Small intestine (tissue), 7 donors: ENCODE measurements at regions not wholly inside any gene's neighbourhood (a gene's known extent, or its start where the extent isn't known, plus 50 kb on each side); places are given as distances from the start of the nearest gene placed in this dataset.

ENCODE experiments used
- DNase-seq, 2 donors: peaks; one replicate each; pipeline versions ENCODE4 v3.0.0 to v3.0.0-alpha.2; 2013
- FAIRE-seq: peaks from 2 replicates; lab custom pipeline; 2012; peaks lifted over from hg19 to GRCh38; lab: Jason Lieb, UNC
- H3K27ac ChIP-seq, 3 donors: one replicate each; pipeline ENCODE4 v1.5.1; 2013; ENCODE audit warnings: low read length in 2 of 3, mild to moderate bottlenecking in 2 of 3, control low read depth in 1 of 3, inconsistent platforms in 1 of 3, low read depth in 1 of 3, moderate library complexity in 1 of 3
- H3K27me3 ChIP-seq, 3 donors: one replicate each; pipeline ENCODE4 v1.6.1; 2013; ENCODE audit warnings: low read length in 3 of 3, inconsistent platforms in 1 of 3; ENCODE audit not compliant: control insufficient read depth in 3 of 3, insufficient read depth in 3 of 3
- H3K36me3 ChIP-seq, 3 donors: one replicate each; pipeline ENCODE4 v1.6.1; 2013; ENCODE audit warnings: low read length in 3 of 3, inconsistent platforms in 1 of 3, low read depth in 1 of 3, mild to moderate bottlenecking in 1 of 3, moderate library complexity in 1 of 3; ENCODE audit not compliant: control insufficient read depth in 3 of 3, insufficient read depth in 2 of 3
- H3K4me1 ChIP-seq, 3 donors: one replicate each; pipeline ENCODE4 v1.6.1; 2013; ENCODE audit warnings: low read length in 2 of 3, inconsistent platforms in 1 of 3, low read depth in 1 of 3, mild to moderate bottlenecking in 1 of 3, moderate library complexity in 1 of 3; ENCODE audit not compliant: control insufficient read depth in 3 of 3, insufficient read depth in 2 of 3
- H3K4me3 ChIP-seq, 3 donors: one replicate each; pipeline ENCODE4 v1.5.1; 2013; ENCODE audit warnings: low read length in 3 of 3, control low read depth in 1 of 3, inconsistent platforms in 1 of 3, low read depth in 1 of 3, mild to moderate bottlenecking in 1 of 3, moderate library complexity in 1 of 3
- H3K9me3 ChIP-seq, 2 donors: one replicate each; pipeline ENCODE4 v1.6.1; 2013; ENCODE audit warnings: low read depth in 1 of 2, low read length in 1 of 2; ENCODE audit not compliant: control insufficient read depth in 2 of 2, insufficient read depth in 1 of 2
- WGBS, 3 donors: extraction: QIAGEN DNeasy Blood & Tissue Kit; methylation state at CpG; one replicate each; pipeline ENCODE4 v1.1.7; 2013; 5-methylcytosine and 5-hydroxymethylcytosine counted together
- donor health status: healthy with polysubstance abuse.
- donor health status: control.
- donor health status: control.
- donor health status: Bipolar disorder and iron deficiency.
- donor health status: healthy.

- H3K36me3 ChIP-seq: no peaks in the 10 kb centered on the region
- WGBS, 3 donors: 29 to 41% (median 30%) methylated on average over 2 of the region's 2 CpGs
- no peaks in the 10 kb centered on the region for H3K27me3 ChIP-seq
- no peak overlapping the region for H3K4me3 ChIP-seq
- DNase-seq (no peak), FAIRE-seq (no peak)
- no peak overlapping the region for H3K27ac ChIP-seq
- H3K9me3 ChIP-seq: peaks cover 0 to 1% of the 10 kb centered on the region in 2 donors
- H3K4me1 ChIP-seq: no peaks in the 10 kb centered on the region
Observed at GRCh38 chr3:103963599-103963998, 1403.1 kb upstream of the ALCAM start.

- H3K4me1 ChIP-seq: no peaks in the 10 kb centered on the region
- peaks cover 0 to 1% of the 10 kb centered on the region in 2 donors for H3K9me3 ChIP-seq
- 86 to 90% (median 87%) methylated on average over 9 of the region's 9 CpGs for WGBS, 3 donors
- no peak overlapping the region for H3K4me3 ChIP-seq
- H3K27ac ChIP-seq: no peak overlapping the region
- DNase-seq (no peak), FAIRE-seq (no peak)
- H3K36me3 ChIP-seq: no peaks in the 10 kb centered on the region
- H3K27me3 ChIP-seq: no peaks in the 10 kb centered on the region
Observed at GRCh38 chr3:103965764-103966163, 1400.9 kb upstream of the ALCAM start.

- no peaks in the 10 kb centered on the region for H3K4me1 ChIP-seq
- DNase-seq (no peak), FAIRE-seq (no peak)
- H3K36me3 ChIP-seq: no peaks in the 10 kb centered on the region
- H3K27ac ChIP-seq: no peak overlapping the region
- WGBS, 3 donors: 92 to 96% (median 95%) methylated on average over 3 of the region's 3 CpGs
- no peak overlapping the region for H3K4me3 ChIP-seq
- H3K27me3 ChIP-seq: no peaks in the 10 kb centered on the region
- peaks cover 0 to 1% of the 10 kb centered on the region in 2 donors for H3K9me3 ChIP-seq
Observed at GRCh38 chr3:103966749-103967148, 1400.0 kb upstream of the ALCAM start.

GRCh38 chr3:103968131-103968530 lies 1398.6 kb upstream of the ALCAM start:
- Histone ChIP-seq H3K27ac (no peak overlapping the region), H3K27me3 (no peaks in the 10 kb centered on the region), H3K4me1 (no peaks in the 10 kb centered on the region), H3K9me3 (peaks cover 0 to 1% of the 10 kb centered on the region in 2 donors), H3K4me3 (no peak overlapping the region), H3K36me3 (no peaks in the 10 kb centered on the region)
- DNase-seq (no peak), FAIRE-seq (no peak)
- WGBS, 3 donors: 61 to 66% (median 65%) methylated on average over 2 of the region's 2 CpGs

GRCh38 chr3:103968751-103969150 lies 1398.0 kb upstream of the ALCAM start:
- no peaks in the 10 kb centered on the region for H3K4me1 ChIP-seq
- DNase-seq: no peak
- no peak overlapping the region for H3K4me3 ChIP-seq
- peaks cover 0 to 1% of the 10 kb centered on the region in 2 donors for H3K9me3 ChIP-seq
- no peaks in the 10 kb centered on the region for H3K27me3 ChIP-seq
- no peak for FAIRE-seq
- no peak overlapping the region for H3K27ac ChIP-seq
- 18 to 36% (median 27%) methylated on average over 1 of the region's 1 CpG for WGBS, 3 donors
- H3K36me3 ChIP-seq: no peaks in the 10 kb centered on the region

- no peaks in the 10 kb centered on the region for H3K36me3 ChIP-seq
- no peak overlapping the region for H3K4me3 ChIP-seq
- no peak for FAIRE-seq
- no peaks in the 10 kb centered on the region for H3K27me3 ChIP-seq
- peak overlapping the region in 1 of 3 donors; percentile 36 for H3K27ac ChIP-seq
- no peaks in the 10 kb centered on the region for H3K9me3 ChIP-seq
- peaks cover 0 to 3% (median 0%) of the 10 kb centered on the region in 3 donors for H3K4me1 ChIP-seq
- peak in 1 of 2 donors; percentile 70 for DNase-seq
- WGBS, 3 donors: 6 to 14% (median 7%) methylated on average over 1 of the region's 1 CpG
Observed at GRCh38 chr3:103976931-103977339, 1389.8 kb upstream of the ALCAM start.

GRCh38 chr3:103977417-103977816 lies 1389.3 kb upstream of the ALCAM start:
- Histone ChIP-seq H3K4me3 (no peak overlapping the region), H3K27me3 (no peaks in the 10 kb centered on the region), H3K27ac (peak overlapping the region in 1 of 3 donors; percentile 36), H3K9me3 (no peaks in the 10 kb centered on the region), H3K4me1 (peaks cover 0 to 3% (median 0%) of the 10 kb centered on the region in 3 donors), H3K36me3 (no peaks in the 10 kb centered on the region)
- FAIRE-seq (no peak), DNase-seq (no peak)
- WGBS, 3 donors: 26 to 47% (median 36%) methylated on average over 2 of the region's 2 CpGs

GRCh38 chr3:103991461-103992115 lies 1375.1 kb upstream of the ALCAM start:
- peaks cover 0 to 19% of the 10 kb centered on the region in 2 donors for H3K9me3 ChIP-seq
- no peak overlapping the region for H3K27ac ChIP-seq
- no peaks in the 10 kb centered on the region for H3K4me1 ChIP-seq
- WGBS, 3 donors: 68 to 72% (median 70%) methylated on average over 10 of the region's 10 CpGs
- DNase-seq (no peak), FAIRE-seq (no peak)
- H3K4me3 ChIP-seq: no peak overlapping the region
- no peaks in the 10 kb centered on the region for H3K27me3 ChIP-seq
- H3K36me3 ChIP-seq: no peaks in the 10 kb centered on the region

GRCh38 chr3:103992469-103992868 lies 1374.2 kb upstream of the ALCAM start:
- H3K4me1 ChIP-seq: no peaks in the 10 kb centered on the region
- H3K27ac ChIP-seq: no peak overlapping the region
- 77 to 85% (median 79%) methylated on average over 5 of the region's 5 CpGs for WGBS, 3 donors

More at GRCh38 chr3:103992469-103992868, 1374.2 kb upstream of the ALCAM start:
- H3K27me3 ChIP-seq: no peaks in the 10 kb centered on the region
- no peak overlapping the region for H3K4me3 ChIP-seq
- FAIRE-seq (no peak), DNase-seq (no peak)
- no peaks in the 10 kb centered on the region for H3K36me3 ChIP-seq
- H3K9me3 ChIP-seq: peaks cover 0 to 19% of the 10 kb centered on the region in 2 donors
